Body of pancreas (tissue), 4 donors: ENCODE measurements at regions not wholly inside any gene's neighbourhood (a gene's known extent, or its start where the extent isn't known, plus 50 kb on each side); places are given as distances from the start of the nearest gene placed in this dataset.

Source experiments
- ATAC-seq: fragments of 150-250 bp; one replicate; pipeline ENCODE4 v1.9.1; 2016
- DNase-seq, 4 donors: peaks; one replicate each; pipeline ENCODE4 v3.0.0-alpha.2; 2019
- H3K27ac ChIP-seq, 4 donors: fragments of 200-600 bp; sonication (generic); 1 replicate in 3 of 4; 2 replicates in 1 of 4; pipeline versions ENCODE4 v1.5.1 to v1.6.1; 2016 to 2019; ENCODE audit warnings: mild to moderate bottlenecking in 1 of 4, mixed read lengths in 1 of 4, moderate library complexity in 1 of 4
- H3K27me3 ChIP-seq, 2 donors: fragments of 200-600 bp; sonication (generic); one replicate each; pipeline ENCODE4 v1.6.0; 2016; ENCODE audit warnings: mild to moderate bottlenecking in 1 of 2
- H3K36me3 ChIP-seq, 2 donors: fragments of 200-600 bp; sonication (generic); replicated peaks in 1 of 2; 2 replicates each; pipeline ENCODE4 v1.5.1; 2016; ENCODE audit warnings: low read depth in 2 of 2; ENCODE audit not compliant: insufficient read depth in 1 of 2
- H3K4me1 ChIP-seq: fragments of 200-600 bp; sonication (generic); one replicate; pipeline ENCODE4 v1.6.0; 2016
- H3K4me3 ChIP-seq, 2 donors: fragments of 200-600 bp; sonication (generic); 1 replicate in 1 of 2; 2 replicates in 1 of 2; pipeline ENCODE4 v1.5.1; 2016 to 2019
- H3K9me3 ChIP-seq, 3 donors: fragments of 200-600 bp; sonication (generic); 1 replicate in 2 of 3; 2 replicates in 1 of 3; pipeline ENCODE4 v1.5.1; 2016
- POLR2A ChIP-seq, 3 donors: fragments of 450-650 bp; IDR thresholded peaks; one replicate each; pipeline ENCODE4 v1.6.1; 2016; ENCODE audit warnings: antibody characterized with exemption in 3 of 3, mild to moderate bottlenecking in 2 of 3
- WGBS, 2 donors: methylation state at CpG; one replicate each; pipeline ENCODE4 v1.1.5; 2017; 5-methylcytosine and 5-hydroxymethylcytosine counted together
- intact Hi-C: fragments of 100-400 bp; cut with DNase I; formaldehyde crosslinking; loops from one replicate; pipeline ENCODE4 v1.15.1; 2023
- TF ChIP-seq, protein P1 (sequence below), 7 experiments: fragments of 450-650 bp in 4 of 7; fragments of 200-600 bp in 3 of 7; sonication (generic) in 3 of 7; IDR thresholded peaks; one replicate each; pipeline ENCODE4 v1.5.1; 2016 to 2019; ENCODE audit warnings: antibody characterized with exemption in 7 of 7

GRCh38 chr18:41720226-41720625, 234.8 kb upstream of the PIK3C3 start:
- DNase-seq (no peak), ATAC-seq (no peak)
- intact Hi-C loops, result loop anchor here (10.0 kb wide), 1 partner anchor 65 kb away; no protein-coding TSS in a partner anchor
- Histone ChIP-seq H3K4me1 (no peaks in the 10 kb centered on the region), H3K9me3 (no peaks in the 10 kb centered on the region), H3K27me3 (no peaks in the 10 kb centered on the region), H3K36me3 (no peaks in the 10 kb centered on the region), H3K27ac (no peak overlapping the region), H3K4me3 (no peak overlapping the region)
- WGBS, 2 donors, result 66 to 78% methylated on average over 2 of the region's 2 CpGs
- TF ChIP-seq POLR2A (IDR thresholded peaks at IDR 0.05), result no peak
- TF ChIP-seq, protein P1, sequence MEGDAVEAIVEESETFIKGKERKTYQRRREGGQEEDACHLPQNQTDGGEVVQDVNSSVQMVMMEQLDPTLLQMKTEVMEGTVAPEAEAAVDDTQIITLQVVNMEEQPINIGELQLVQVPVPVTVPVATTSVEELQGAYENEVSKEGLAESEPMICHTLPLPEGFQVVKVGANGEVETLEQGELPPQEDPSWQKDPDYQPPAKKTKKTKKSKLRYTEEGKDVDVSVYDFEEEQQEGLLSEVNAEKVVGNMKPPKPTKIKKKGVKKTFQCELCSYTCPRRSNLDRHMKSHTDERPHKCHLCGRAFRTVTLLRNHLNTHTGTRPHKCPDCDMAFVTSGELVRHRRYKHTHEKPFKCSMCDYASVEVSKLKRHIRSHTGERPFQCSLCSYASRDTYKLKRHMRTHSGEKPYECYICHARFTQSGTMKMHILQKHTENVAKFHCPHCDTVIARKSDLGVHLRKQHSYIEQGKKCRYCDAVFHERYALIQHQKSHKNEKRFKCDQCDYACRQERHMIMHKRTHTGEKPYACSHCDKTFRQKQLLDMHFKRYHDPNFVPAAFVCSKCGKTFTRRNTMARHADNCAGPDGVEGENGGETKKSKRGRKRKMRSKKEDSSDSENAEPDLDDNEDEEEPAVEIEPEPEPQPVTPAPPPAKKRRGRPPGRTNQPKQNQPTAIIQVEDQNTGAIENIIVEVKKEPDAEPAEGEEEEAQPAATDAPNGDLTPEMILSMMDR (IDR thresholded peaks at IDR 0.05), result no peak

GRCh38 chr18:41719808-41720207, 235.2 kb upstream of the PIK3C3 start:
- Histone ChIP-seq H3K36me3 (no peaks in the 10 kb centered on the region), H3K4me1 (no peaks in the 10 kb centered on the region), H3K9me3 (no peaks in the 10 kb centered on the region), H3K4me3 (no peak overlapping the region), H3K27ac (no peak overlapping the region), H3K27me3 (no peaks in the 10 kb centered on the region)
- no peak for TF ChIP-seq POLR2A (IDR thresholded peaks at IDR 0.05)
- TF ChIP-seq, protein P1 (IDR thresholded peaks at IDR 0.05), result no peak
- DNase-seq, result no peak
- ATAC-seq, result no peak
- WGBS, 2 donors, result 43 to 63% methylated on average over 3 of the region's 3 CpGs
- intact Hi-C loops, result loop anchor here (10.0 kb wide), 1 partner anchor 65 kb away; no protein-coding TSS in a partner anchor

DNA sequence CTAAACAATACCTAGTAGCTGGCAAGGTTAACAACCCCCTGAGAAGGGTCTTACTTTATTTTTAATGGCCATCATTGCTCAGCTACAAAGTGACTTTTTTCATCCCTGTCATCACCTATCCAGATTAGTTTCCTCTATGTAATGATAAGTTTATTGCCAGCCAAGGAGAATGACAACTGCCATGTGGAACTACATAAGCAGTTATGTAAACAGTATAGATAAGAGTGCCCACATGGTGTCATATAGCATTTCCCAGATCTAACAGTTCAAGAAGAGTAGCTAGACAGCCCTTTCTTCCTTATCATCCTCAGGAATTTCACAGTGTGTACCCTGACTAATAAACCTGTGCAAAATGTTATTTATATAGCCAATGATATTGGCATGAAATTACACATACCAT, 240.2 kb upstream of the PIK3C3 start:
- Histone ChIP-seq H3K4me3 (no peak overlapping the region), H3K27me3 (no peaks in the 10 kb centered on the region), H3K27ac (no peak overlapping the region), H3K9me3 (no peaks in the 10 kb centered on the region), H3K36me3 (no peaks in the 10 kb centered on the region), H3K4me1 (no peaks in the 10 kb centered on the region)
- DNase-seq (no peak), ATAC-seq (no peak)
- no peak for TF ChIP-seq POLR2A (IDR thresholded peaks at IDR 0.05)
- TF ChIP-seq, protein P1 (IDR thresholded peaks at IDR 0.05), result no peak
- intact Hi-C loops, result no loop called here

DNA sequence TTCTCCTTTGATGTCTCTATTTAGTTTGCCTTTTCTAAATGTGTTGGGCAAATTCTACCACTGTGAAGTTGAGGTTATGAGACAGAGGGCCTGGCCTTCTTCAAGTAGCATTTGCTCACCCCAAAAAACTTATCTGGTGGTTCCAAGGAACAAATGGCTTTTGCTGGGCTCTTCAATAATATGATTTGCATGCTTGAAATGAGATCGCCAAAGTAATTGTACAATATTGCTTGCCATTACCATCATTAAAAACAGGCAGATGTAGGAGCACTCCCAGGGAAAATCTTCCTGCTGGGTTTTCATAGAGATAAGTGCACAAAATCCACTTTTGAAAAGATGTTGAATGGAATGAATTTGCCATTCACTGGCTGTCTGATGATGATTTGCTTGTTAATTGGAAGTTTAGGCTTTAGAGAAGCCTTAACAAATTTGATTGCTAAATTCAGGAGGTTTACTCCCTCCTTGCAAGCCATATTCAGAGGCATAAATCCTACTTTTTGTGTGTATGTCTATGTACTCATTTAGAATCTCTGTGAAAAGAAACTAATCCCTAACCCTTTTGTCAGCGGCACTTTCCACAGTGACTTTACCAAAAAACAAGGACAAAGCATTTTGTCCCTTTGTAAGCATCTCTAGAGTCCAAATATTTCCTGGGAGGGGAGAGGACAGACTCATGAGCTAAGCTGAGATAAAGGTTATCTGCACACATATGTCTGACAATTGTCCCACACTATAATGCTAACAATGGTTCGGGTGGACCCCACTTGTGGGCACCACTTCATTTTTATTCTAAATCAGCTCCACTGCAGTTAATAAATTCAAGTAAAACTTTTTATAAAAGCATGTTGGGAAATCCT, 240.8 kb upstream of the PIK3C3 start:
- no peak for TF ChIP-seq POLR2A (IDR thresholded peaks at IDR 0.05)
- TF ChIP-seq, protein P1 (IDR thresholded peaks at IDR 0.05), result no peak
- Histone ChIP-seq H3K27me3 (no peaks in the 10 kb centered on the region), H3K4me3 (no peak overlapping the region), H3K4me1 (no peaks in the 10 kb centered on the region), H3K9me3 (no peaks in the 10 kb centered on the region), H3K36me3 (no peaks in the 10 kb centered on the region), H3K27ac (no peak overlapping the region)
- ATAC-seq (no peak), DNase-seq (no peak)
- intact Hi-C loops, result no loop called here
- WGBS, 2 donors, result 56 to 58% methylated on average over 3 of the region's 3 CpGs

- WGBS, 2 donors, result 60 to 62% methylated on average over 3 of the region's 3 CpGs
- no peak for ATAC-seq
- TF ChIP-seq POLR2A (IDR thresholded peaks at IDR 0.05), result no peak
- TF ChIP-seq, protein P1 (IDR thresholded peaks at IDR 0.05), result no peak
- no peaks in the 10 kb centered on the region for H3K27me3 ChIP-seq
- no peak for DNase-seq
- no peak overlapping the region for H3K27ac ChIP-seq
- H3K9me3 ChIP-seq, result no peaks in the 10 kb centered on the region
- intact Hi-C loops, result no loop called here
- no peaks in the 10 kb centered on the region for H3K36me3 ChIP-seq
- H3K4me1 ChIP-seq, result no peaks in the 10 kb centered on the region
- H3K4me3 ChIP-seq, result no peak overlapping the region
Measured at GRCh38 chr18:41706301-41706700, 248.7 kb upstream of the PIK3C3 start.
